OCI-LY1 (cell line): ENCODE measurements at regions not wholly inside any gene's neighbourhood (a gene's known extent, or its start where the extent isn't known, plus 50 kb on each side); places are given as distances from the start of the nearest gene placed in this dataset.

Source experiments
- H2AFZ ChIP-seq: fragments of 200-600 bp; sonication (generic), shearing (Covaris generic); 2 replicates; pipeline ENCODE4 v1.6.0; 2014; ENCODE audit warnings: antibody characterized with exemption, mild to moderate bottlenecking, low read length
- H3F3A ChIP-seq: fragments of 200-600 bp; sonication (generic), shearing (Covaris generic); 2 replicates; pipeline ENCODE4 v1.6.0; 2014; ENCODE audit warnings: mild to moderate bottlenecking, antibody characterized with exemption, low read length, moderate library complexity; ENCODE audit not compliant: insufficient read depth
- H3K27ac ChIP-seq: fragments of 200-600 bp; sonication (generic); 2 replicates; pipeline ENCODE4 v1.5.1; 2014; ENCODE audit warnings: low read length, mixed run types, mild to moderate bottlenecking, low read depth; ENCODE audit not compliant: poor library complexity, severe bottlenecking
- H3K27me3 ChIP-seq: fragments of 200-600 bp; sonication (generic); 2 replicates; pipeline ENCODE4 v1.6.0; 2014; ENCODE audit warnings: antibody characterized with exemption, mild to moderate bottlenecking, low read length, moderate library complexity; ENCODE audit not compliant: insufficient read depth
- H3K36me3 ChIP-seq: fragments of 200-600 bp; sonication (generic); 2 replicates; pipeline ENCODE4 v1.6.1; 2014; ENCODE audit warnings: mild to moderate bottlenecking, antibody characterized with exemption, low read length, moderate library complexity, mixed read lengths; ENCODE audit not compliant: insufficient read depth
- H3K4me1 ChIP-seq: fragments of 200-600 bp; sonication (generic); 2 replicates; pipeline ENCODE4 v1.5.1; 2014; ENCODE audit warnings: mild to moderate bottlenecking, low read length, moderate library complexity; ENCODE audit not compliant: insufficient read depth, severe bottlenecking
- H3K4me2 ChIP-seq: fragments of 200-600 bp; sonication (generic), shearing (Covaris generic); 2 replicates; pipeline ENCODE4 v1.6.1; 2014; ENCODE audit warnings: low read length
- H3K4me3 ChIP-seq: fragments of 200-600 bp; sonication (generic); 2 replicates; pipeline ENCODE4 v1.5.1; 2014; ENCODE audit warnings: low read length, low read depth, mild to moderate bottlenecking, mixed read lengths; ENCODE audit not compliant: poor library complexity, severe bottlenecking
- H3K79me2 ChIP-seq: fragments of 200-600 bp; shearing (Covaris generic); 2 replicates; pipeline ENCODE4 v1.6.1; 2016; ENCODE audit warnings: mixed run types, low read length, mixed read lengths; ENCODE audit not compliant: insufficient read depth
- H3K9ac ChIP-seq: fragments of 200-600 bp; sonication (generic), shearing (Covaris generic); 2 replicates; pipeline ENCODE4 v1.6.1; 2014; ENCODE audit warnings: mild to moderate bottlenecking, low read length, mixed read lengths
- H3K9me2 ChIP-seq: fragments of 200-600 bp; sonication (generic), shearing (Covaris generic); 2 replicates; pipeline ENCODE4 v1.6.1; 2014; ENCODE audit warnings: low read depth, mild to moderate bottlenecking, low read length, mixed read lengths
- H3K9me3 ChIP-seq: fragments of 200-600 bp; shearing (Covaris generic); 2 replicates; pipeline ENCODE4 v1.6.1; 2014; ENCODE audit warnings: low read length, mixed read lengths
- H4K20me1 ChIP-seq: fragments of 200-600 bp; sonication (generic), shearing (Covaris generic); 2 replicates; pipeline ENCODE4 v1.6.0; 2016; ENCODE audit warnings: mild to moderate bottlenecking, low read length; ENCODE audit not compliant: insufficient read depth
- EZH2 ChIP-seq: fragments of 200-600 bp; sonication (generic), shearing (Covaris generic); IDR thresholded peaks from 2 replicates; pipeline ENCODE4 v1.8.0; 2017; ENCODE audit warnings: borderline replicate concordance, mixed run types, mild to moderate bottlenecking, antibody characterized with exemption, low read length, moderate library complexity, mixed read lengths
- TF ChIP-seq, protein P1 (sequence below): fragments of 200-600 bp; sonication (generic), shearing (Covaris generic); IDR thresholded peaks from 2 replicates; pipeline ENCODE4 v1.5.1; 2017; ENCODE audit warnings: mild to moderate bottlenecking, antibody characterized with exemption, low read length, moderate library complexity, mixed read lengths

DNA sequence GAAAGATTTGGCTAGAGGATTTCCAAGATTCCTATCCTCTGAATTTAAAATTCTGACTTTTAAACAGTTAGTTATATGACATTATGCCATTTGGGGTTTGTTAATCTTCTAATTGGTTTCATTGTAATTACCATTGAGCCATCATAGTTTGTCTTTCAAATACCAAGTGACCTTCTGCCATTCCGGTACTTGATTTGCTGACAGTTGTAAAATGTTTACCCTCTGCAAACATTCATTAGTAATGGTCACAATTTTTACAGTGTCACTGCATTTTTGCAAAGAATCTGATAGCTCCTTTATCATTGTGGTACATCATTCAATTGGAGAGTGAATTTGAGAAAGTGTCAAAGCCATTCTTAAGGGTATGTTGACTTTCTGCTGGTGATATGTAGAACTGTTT lies 645.0 kb upstream of the TBL1XR1 start:
- Histone ChIP-seq H3K4me3 (no peak overlapping the region), H3K27ac (no peak overlapping the region), H3K9ac (no peak overlapping the region), H3K9me2 (no peaks in the 10 kb centered on the region), H3K4me1 (no peaks in the 10 kb centered on the region), H2AFZ (no peak overlapping the region), H3K4me2 (no peak overlapping the region), H3K36me3 (no peaks in the 10 kb centered on the region), H3K79me2 (no peaks in the 10 kb centered on the region), H3K27me3 (no peaks in the 10 kb centered on the region), H3K9me3 (no peaks in the 10 kb centered on the region), H3F3A (no peaks in the 10 kb centered on the region), H4K20me1 (no peaks in the 10 kb centered on the region)
- TF ChIP-seq, protein P1, sequence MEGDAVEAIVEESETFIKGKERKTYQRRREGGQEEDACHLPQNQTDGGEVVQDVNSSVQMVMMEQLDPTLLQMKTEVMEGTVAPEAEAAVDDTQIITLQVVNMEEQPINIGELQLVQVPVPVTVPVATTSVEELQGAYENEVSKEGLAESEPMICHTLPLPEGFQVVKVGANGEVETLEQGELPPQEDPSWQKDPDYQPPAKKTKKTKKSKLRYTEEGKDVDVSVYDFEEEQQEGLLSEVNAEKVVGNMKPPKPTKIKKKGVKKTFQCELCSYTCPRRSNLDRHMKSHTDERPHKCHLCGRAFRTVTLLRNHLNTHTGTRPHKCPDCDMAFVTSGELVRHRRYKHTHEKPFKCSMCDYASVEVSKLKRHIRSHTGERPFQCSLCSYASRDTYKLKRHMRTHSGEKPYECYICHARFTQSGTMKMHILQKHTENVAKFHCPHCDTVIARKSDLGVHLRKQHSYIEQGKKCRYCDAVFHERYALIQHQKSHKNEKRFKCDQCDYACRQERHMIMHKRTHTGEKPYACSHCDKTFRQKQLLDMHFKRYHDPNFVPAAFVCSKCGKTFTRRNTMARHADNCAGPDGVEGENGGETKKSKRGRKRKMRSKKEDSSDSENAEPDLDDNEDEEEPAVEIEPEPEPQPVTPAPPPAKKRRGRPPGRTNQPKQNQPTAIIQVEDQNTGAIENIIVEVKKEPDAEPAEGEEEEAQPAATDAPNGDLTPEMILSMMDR, result no peak
- no peak for TF ChIP-seq EZH2

DNA sequence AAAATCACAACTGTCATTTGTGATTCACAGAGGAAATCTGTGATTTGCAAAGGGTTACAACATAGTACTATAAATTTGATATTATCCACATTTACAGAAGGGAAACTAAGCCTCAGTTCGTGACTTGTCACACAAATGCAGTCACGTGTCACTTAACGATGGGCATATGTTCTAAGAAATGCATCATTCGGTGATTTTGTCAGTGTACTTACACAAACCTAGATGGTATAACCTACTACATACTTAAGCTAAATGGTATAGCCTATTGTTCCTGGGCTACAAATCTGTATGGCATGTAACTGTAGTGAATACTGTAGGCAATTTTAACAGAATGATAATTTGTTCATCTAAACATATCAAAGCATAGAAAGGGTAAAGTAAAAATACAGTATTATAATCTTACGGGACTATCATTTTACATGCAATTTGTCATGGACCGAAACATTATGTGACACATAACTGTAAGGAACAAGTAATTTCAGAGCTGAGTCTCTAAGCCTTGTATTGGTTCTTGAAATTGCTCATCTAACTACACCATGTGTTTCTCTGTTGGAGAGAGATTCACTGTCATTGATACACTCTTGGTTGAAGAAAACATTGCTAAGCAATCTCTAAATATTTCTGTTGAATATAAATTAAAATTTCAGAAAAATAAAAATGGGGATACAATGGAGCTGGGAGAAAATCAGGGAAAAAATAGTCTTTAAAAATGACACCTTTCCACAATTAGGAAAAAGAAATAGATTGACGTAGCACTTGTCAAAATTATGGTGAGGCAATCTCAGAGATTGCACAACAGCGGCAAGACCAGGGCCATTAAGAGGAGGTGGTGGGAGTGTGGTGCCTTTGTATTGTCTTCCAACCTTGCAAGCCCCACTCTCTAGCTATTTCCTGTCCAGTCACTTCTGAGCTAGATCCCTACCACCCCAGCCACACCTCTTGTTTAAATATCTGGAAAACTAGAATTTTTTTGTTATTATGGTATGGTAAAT lies 645.8 kb upstream of the TBL1XR1 start:
- Histone ChIP-seq H3K79me2 (no peaks in the 10 kb centered on the region), H4K20me1 (no peaks in the 10 kb centered on the region), H3K4me3 (no peak overlapping the region), H3K9me3 (no peaks in the 10 kb centered on the region), H3F3A (no peaks in the 10 kb centered on the region), H2AFZ (no peak overlapping the region), H3K27ac (no peak overlapping the region), H3K9ac (no peak overlapping the region), H3K4me2 (no peak overlapping the region), H3K4me1 (no peaks in the 10 kb centered on the region), H3K9me2 (no peaks in the 10 kb centered on the region), H3K27me3 (no peaks in the 10 kb centered on the region), H3K36me3 (no peaks in the 10 kb centered on the region)
- TF ChIP-seq, protein P1, result no peak
- no peak for TF ChIP-seq EZH2

DNA sequence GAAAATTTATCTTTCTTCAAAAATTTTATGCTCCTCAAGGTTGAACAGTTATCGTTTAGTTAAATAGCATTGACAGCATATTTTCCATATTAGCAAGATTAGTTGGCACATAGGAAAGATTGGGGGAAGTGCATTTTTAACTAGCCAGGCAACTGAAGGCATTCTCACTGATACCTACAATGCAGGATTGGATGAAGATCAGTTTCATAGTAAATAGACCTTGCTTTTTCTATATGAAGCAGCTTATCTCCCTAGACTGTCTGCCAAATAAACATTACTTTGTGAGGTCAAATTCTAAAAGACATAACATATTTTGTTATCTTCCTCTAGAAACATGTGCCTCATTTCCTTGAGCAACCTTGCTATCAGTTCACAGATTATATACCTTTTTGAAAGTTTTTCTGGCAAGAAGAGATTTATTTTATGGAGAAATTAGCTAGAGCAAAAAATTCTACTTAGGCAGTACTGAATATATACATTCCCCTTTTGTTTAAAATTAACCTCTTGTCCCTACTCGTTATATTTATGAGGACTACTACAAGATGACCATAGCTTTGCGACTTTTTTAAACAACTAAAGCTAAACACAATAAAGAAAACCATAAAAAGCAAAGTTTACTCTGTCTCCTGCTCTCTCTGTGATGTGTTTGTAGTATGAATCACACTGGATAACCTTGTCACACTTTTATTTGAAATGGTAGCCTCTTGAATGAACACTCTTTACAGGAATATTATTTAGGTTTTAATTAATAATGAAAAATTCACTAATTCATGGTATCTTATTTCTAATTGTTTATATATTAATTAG lies 654.9 kb upstream of the TBL1XR1 start:
- Histone ChIP-seq H3K9me3 (no peaks in the 10 kb centered on the region), H3K9me2 (no peaks in the 10 kb centered on the region), H3K36me3 (no peaks in the 10 kb centered on the region), H3K4me3 (no peak overlapping the region), H3K27ac (no peak overlapping the region), H3F3A (no peaks in the 10 kb centered on the region), H3K4me1 (no peaks in the 10 kb centered on the region), H3K79me2 (no peaks in the 10 kb centered on the region), H4K20me1 (no peaks in the 10 kb centered on the region), H3K4me2 (no peak overlapping the region), H2AFZ (no peak overlapping the region), H3K27me3 (no peaks in the 10 kb centered on the region), H3K9ac (no peak overlapping the region)
- TF ChIP-seq, protein P1, result no peak
- TF ChIP-seq EZH2, result no peak
